H9 (cell line): ENCODE measurements at regions not wholly inside any gene's neighbourhood (a gene's known extent, or its start where the extent isn't known, plus 50 kb on each side); places are given as distances from the start of the nearest gene placed in this dataset.

Experiments
- DNase-seq: peaks from one replicate; pipeline ENCODE4 v3.0.0-alpha.2; 2017
- H2AFZ ChIP-seq: one replicate; pipeline ENCODE4 v1.6.1; 2013; ENCODE audit warnings: mild to moderate bottlenecking, low read length, control low read depth, moderate library complexity
- H2AK5ac ChIP-seq: 2 replicates; pipeline ENCODE4 v1.6.1; 2013; ENCODE audit warnings: low read length, control low read depth, mixed read lengths; ENCODE audit not compliant: insufficient read length
- H2BK120ac ChIP-seq: one replicate; pipeline ENCODE4 v1.6.1; 2013; ENCODE audit warnings: low read depth, mild to moderate bottlenecking, low read length, control low read depth, inconsistent platforms; ENCODE audit not compliant: poor library complexity, severe bottlenecking
- H2BK12ac ChIP-seq: 2 replicates; pipeline ENCODE4 v1.6.1; 2013; ENCODE audit warnings: low read length, control low read depth, mixed read lengths, low read depth; ENCODE audit not compliant: insufficient read length
- H2BK15ac ChIP-seq: 2 replicates; pipeline ENCODE4 v1.6.1; 2013; ENCODE audit warnings: low read depth, low read length, control low read depth
- H2BK20ac ChIP-seq: one replicate; pipeline ENCODE4 v1.6.1; 2013; ENCODE audit warnings: low read depth, mild to moderate bottlenecking, low read length, control low read depth, inconsistent platforms; ENCODE audit not compliant: poor library complexity, severe bottlenecking
- H2BK5ac ChIP-seq: 2 replicates; pipeline ENCODE4 v1.6.1; 2013; ENCODE audit warnings: low read length, control low read depth, mixed read lengths; ENCODE audit not compliant: insufficient read length
- H3K14ac ChIP-seq: 2 replicates; pipeline ENCODE4 v1.6.1; 2013; ENCODE audit warnings: low read length, control low read depth; ENCODE audit not compliant: insufficient read depth
- H3K18ac ChIP-seq: 2 replicates; pipeline ENCODE4 v1.6.1; 2013; ENCODE audit warnings: low read depth, mild to moderate bottlenecking, mixed read lengths, low read length, control low read depth; ENCODE audit not compliant: insufficient read length
- H3K23ac ChIP-seq: 2 replicates; pipeline ENCODE4 v1.6.1; 2013; ENCODE audit warnings: low read length, control low read depth, mixed read lengths, low read depth; ENCODE audit not compliant: insufficient read length
- H3K23me2 ChIP-seq: 2 replicates; pipeline ENCODE4 v1.6.1; 2013; ENCODE audit warnings: low read depth, mild to moderate bottlenecking, mixed read lengths, low read length, control low read depth; ENCODE audit not compliant: insufficient read length, poor library complexity, severe bottlenecking
- H3K27ac ChIP-seq: 2 replicates; pipeline ENCODE4 v1.5.1; 2013; ENCODE audit warnings: low read length, control low read depth, mixed read lengths, low read depth; ENCODE audit not compliant: insufficient read length
- H3K27me3 ChIP-seq: 2 replicates; pipeline ENCODE4 v1.6.1; 2013; ENCODE audit warnings: low read length, control low read depth, inconsistent platforms; ENCODE audit not compliant: insufficient read depth
- H3K4ac ChIP-seq: 2 replicates; pipeline ENCODE4 v1.6.1; 2013; ENCODE audit warnings: low read depth, mild to moderate bottlenecking, control low read depth, inconsistent platforms, low read length, moderate library complexity
- H3K4me1 ChIP-seq: 2 replicates; pipeline ENCODE4 v1.6.1; 2013; ENCODE audit warnings: low read length, control low read depth, inconsistent platforms; ENCODE audit not compliant: insufficient read depth
- H3K4me2 ChIP-seq: 2 replicates; pipeline ENCODE4 v1.6.1; 2013; ENCODE audit warnings: low read length, control low read depth, mixed read lengths; ENCODE audit not compliant: insufficient read length, insufficient read depth
- H3K56ac ChIP-seq: 2 replicates; pipeline ENCODE4 v1.6.1; 2013; ENCODE audit warnings: low read depth, mild to moderate bottlenecking, mixed read lengths, low read length, control low read depth; ENCODE audit not compliant: insufficient read length
- H3K79me1 ChIP-seq: 2 replicates; pipeline ENCODE4 v1.6.1; 2013; ENCODE audit warnings: low read depth, mild to moderate bottlenecking, moderate library complexity, low read length, control low read depth, inconsistent platforms; ENCODE audit not compliant: insufficient read depth, poor library complexity, severe bottlenecking
- H3K79me2 ChIP-seq: 2 replicates; pipeline ENCODE4 v1.6.1; 2013; ENCODE audit warnings: low read length, control low read depth, inconsistent platforms; ENCODE audit not compliant: insufficient read depth
- H3K9ac ChIP-seq: 2 replicates; pipeline ENCODE4 v1.6.1; 2013; ENCODE audit warnings: low read length, control low read depth, mixed read lengths; ENCODE audit not compliant: insufficient read length; ENCODE audit errors: extremely low read depth
- H3K9me3 ChIP-seq: one replicate; pipeline ENCODE4 v1.6.1; 2013; ENCODE audit warnings: low read depth, low read length, inconsistent platforms; ENCODE audit not compliant: control insufficient read depth
- H3T11ph ChIP-seq: one replicate; pipeline ENCODE4 v1.6.1; 2013; ENCODE audit warnings: mild to moderate bottlenecking, low read length, control low read depth, inconsistent platforms
- H4K20me1 ChIP-seq: one replicate; pipeline ENCODE4 v1.6.1; 2013; ENCODE audit not compliant: control insufficient read depth, insufficient read length, insufficient read depth
- H4K5ac ChIP-seq: 2 replicates; pipeline ENCODE4 v1.6.1; 2013; ENCODE audit warnings: low read depth, mild to moderate bottlenecking, mixed read lengths, low read length, control low read depth; ENCODE audit not compliant: insufficient read length
- H4K8ac ChIP-seq: replicated peaks from 2 replicates; pipeline ENCODE4 v1.6.1; 2013; ENCODE audit warnings: low read length, control low read depth, mixed read lengths, low read depth; ENCODE audit not compliant: insufficient read length
- H4K91ac ChIP-seq: 2 replicates; pipeline ENCODE4 v1.6.1; 2013; ENCODE audit warnings: low read depth, mild to moderate bottlenecking, moderate library complexity, mixed read lengths, low read length, control low read depth; ENCODE audit not compliant: insufficient read length
- H3K27ac Mint-ChIP-seq, 3 experiments: 2 replicates in 2 of 3; 3 replicates in 1 of 3; pipeline ENCODE4 v1.8.0; 2020 to 2021; ENCODE audit warnings: mixed read lengths in 3 of 3, mild to moderate bottlenecking in 1 of 3, moderate library complexity in 1 of 3
- H3K27me3 Mint-ChIP-seq: 2 replicates; pipeline ENCODE4 v1.8.0; 2021; ENCODE audit warnings: low read depth, mild to moderate bottlenecking, moderate library complexity, mixed read lengths
- H3K36me3 Mint-ChIP-seq, 3 experiments: 2 replicates in 2 of 3; 3 replicates in 1 of 3; pipeline ENCODE4 v1.8.0; 2020 to 2021; ENCODE audit warnings: low read depth in 3 of 3, mixed read lengths in 3 of 3; ENCODE audit not compliant: insufficient read depth in 1 of 3
- H3K4me1 Mint-ChIP-seq, 2 experiments: 2 replicates each; pipeline ENCODE4 v1.8.0; 2020; ENCODE audit warnings: mixed read lengths in 2 of 2
- H3K4me3 Mint-ChIP-seq, 2 experiments: 2 replicates in 1 of 2; 3 replicates in 1 of 2; pipeline ENCODE4 v1.8.0; 2020 to 2021; ENCODE audit warnings: mild to moderate bottlenecking in 2 of 2, mixed read lengths in 2 of 2, moderate library complexity in 1 of 2
- H3K9me3 Mint-ChIP-seq, 2 experiments: 2 replicates in 1 of 2; 3 replicates in 1 of 2; pipeline ENCODE4 v1.8.0; 2020; ENCODE audit warnings: mild to moderate bottlenecking in 2 of 2, mixed read lengths in 2 of 2, moderate library complexity in 1 of 2
- CTCF ChIP-seq: fragments of 200-600 bp; sonication (generic); conservative IDR thresholded peaks from 3 replicates; pipeline ENCODE4 v1.8.0; 2021; ENCODE audit warnings: antibody characterized with exemption, mild to moderate bottlenecking
- WGBS: extraction: QIAGEN DNeasy Blood & Tissue Kit; methylation state at CpG from one replicate; pipeline ENCODE4 v1.1.7; 2013; ENCODE audit warnings: missing lambda C conversion rate, low lambda C conversion rate, mixed read lengths; ENCODE audit not compliant: insufficient read length; ENCODE audit errors: extremely low coverage; 5-methylcytosine and 5-hydroxymethylcytosine counted together

GRCh38 chr4:180809439-180809838, 1433.8 kb upstream of the TENM3 start:
- Mint-ChIP-seq H3K27me3 (no peaks in the 10 kb centered on the region), H3K4me1 (peaks cover 0 to 4% of the 10 kb centered on the region in 2 experiments; a peak in 3 of 4 replicates), H3K27ac (no peak overlapping the region), H3K36me3 (no peaks in the 10 kb centered on the region), H3K4me3 (no peak overlapping the region), H3K9me3 (no peaks in the 10 kb centered on the region)
- Histone ChIP-seq H2BK20ac (no peak overlapping the region), H4K91ac (no peak overlapping the region), H3K4ac (no peak overlapping the region), H3K23ac (no peak overlapping the region), H4K20me1 (no peaks in the 10 kb centered on the region), H3T11ph (no peak overlapping the region), H4K5ac (no peak overlapping the region), H2BK5ac (no peak overlapping the region), H2AFZ (no peak overlapping the region), H4K8ac (no peak overlapping the region), H2BK12ac (no peak overlapping the region), H3K14ac (no peak overlapping the region), H2BK15ac (no peak overlapping the region), H2AK5ac (no peak overlapping the region), H3K4me1 (no peaks in the 10 kb centered on the region), H3K79me1 (no peaks in the 10 kb centered on the region), H3K23me2 (no peaks in the 10 kb centered on the region), H3K79me2 (no peaks in the 10 kb centered on the region), H3K18ac (no peak overlapping the region), H2BK120ac (no peak overlapping the region), H3K27me3 (no peaks in the 10 kb centered on the region), H3K9me3 (no peaks in the 10 kb centered on the region), H3K9ac (no peak overlapping the region), H3K4me2 (no peak overlapping the region), H3K27ac (no peak overlapping the region), H3K56ac (no peak overlapping the region)
- no CpG with 5 or more reads among the region's 4 CpGs for WGBS
- DNase-seq: no peak
- no peak for TF ChIP-seq CTCF
